GM12892 (cell line): ENCODE measurements at regions not wholly inside any gene's neighbourhood (a gene's known extent, or its start where the extent isn't known, plus 50 kb on each side); places are given as distances from the start of the nearest gene placed in this dataset.

Experiments used
- POLR2A ChIP-seq: IDR thresholded peaks from 2 replicates; pipeline ENCODE4 v1.6.1; 2011; ENCODE audit warnings: low read depth, low read length, control low read depth
- POLR2AphosphoS5 ChIP-seq: IDR thresholded peaks from 2 replicates; pipeline ENCODE4 v1.6.1; 2011; ENCODE audit warnings: low read depth, low read length, control low read depth

DNA sequence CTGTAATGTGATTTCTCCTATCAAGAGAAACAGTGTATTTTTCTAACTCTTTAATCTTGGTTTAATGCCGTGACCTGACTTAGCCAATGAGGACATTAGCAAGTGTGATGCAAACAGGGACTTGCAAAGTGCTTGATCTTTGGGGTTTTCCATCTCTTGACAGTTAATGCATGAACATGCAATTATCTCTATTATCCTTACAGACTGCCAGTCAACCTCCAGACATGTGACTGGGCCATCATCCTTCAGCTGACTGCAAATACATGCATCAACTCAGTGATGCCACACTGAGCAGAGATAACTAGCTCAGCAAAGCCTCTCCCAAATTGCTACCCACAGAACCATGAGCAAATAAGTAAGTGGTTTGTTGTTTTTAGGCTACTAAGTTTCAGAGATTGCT, 409.6 kb downstream of the GPAM start:
- no peak for TF ChIP-seq POLR2AphosphoS5
- TF ChIP-seq POLR2A: no peak
